GM18508 (cell line): ENCODE measurements at regions not wholly inside any gene's neighbourhood (a gene's known extent, or its start where the extent isn't known, plus 50 kb on each side); places are given as distances from the start of the nearest gene placed in this dataset.
"Not testable (repeated sequence)": the region's sequence is repeated elsewhere in the genome, so short reads cannot be mapped to it uniquely, and the experiment has no call there.

Source experiments
- ATAC-seq: cut with Tn5 transposase; IDR thresholded peaks from one replicate; pipeline ENCODE4 v1.9.1; 2021; ENCODE audit warnings: moderate number of reproducible peaks; ENCODE audit not compliant: insufficient read depth, unreplicated experiment

DNA sequence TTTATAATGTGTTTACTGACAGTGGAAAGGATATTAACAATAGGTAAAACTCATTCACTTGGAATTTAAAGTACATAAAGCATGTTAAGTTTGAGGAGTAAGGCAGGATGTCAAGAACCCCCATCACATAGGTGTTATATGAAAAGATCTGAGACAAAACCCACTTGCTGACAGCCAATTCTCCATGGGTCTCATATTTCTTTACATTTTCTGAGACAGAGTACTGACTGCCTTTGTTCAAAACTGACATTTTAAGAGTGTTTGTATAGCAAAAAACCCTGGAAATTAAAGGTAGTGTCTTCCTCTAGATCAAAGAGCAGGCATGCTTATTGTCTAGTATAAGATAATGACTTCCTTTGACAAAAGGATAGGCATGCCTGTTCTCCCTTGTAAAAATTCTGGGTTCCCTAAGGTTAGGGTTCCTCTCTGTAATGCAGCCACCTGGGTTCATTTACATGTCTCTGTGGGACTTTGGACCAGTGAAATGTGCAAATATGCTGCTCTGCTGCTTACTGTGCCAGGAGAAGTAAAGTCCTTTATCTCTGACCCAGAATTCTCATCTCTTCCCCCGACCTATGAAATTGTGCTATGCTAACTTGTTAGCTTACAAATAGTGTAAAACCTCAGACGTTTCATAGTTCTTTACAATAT, 123.6 kb downstream of the PCDH18 start:
- no peak for ATAC-seq

DNA sequence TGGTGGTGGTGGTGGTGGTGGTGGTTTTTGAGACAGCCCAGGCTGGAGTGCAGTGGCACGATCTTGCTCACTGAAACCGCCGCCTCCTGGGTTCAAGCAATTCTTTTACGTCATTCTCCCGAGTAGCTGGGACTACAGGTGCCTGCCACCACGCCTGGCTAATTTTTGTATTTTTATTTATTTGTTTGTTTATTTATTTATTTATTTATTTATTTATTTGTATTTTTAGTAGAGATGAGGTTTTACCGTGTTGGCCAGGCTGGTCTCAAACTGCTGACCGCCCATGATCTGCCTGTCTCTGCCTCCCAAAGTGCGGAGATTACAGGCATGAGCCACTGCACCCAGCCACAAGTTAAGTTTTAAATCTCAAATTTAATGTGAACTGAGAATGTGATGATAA, 126.5 kb downstream of the PCDH18 start:
- not testable (repeated sequence) for ATAC-seq

DNA sequence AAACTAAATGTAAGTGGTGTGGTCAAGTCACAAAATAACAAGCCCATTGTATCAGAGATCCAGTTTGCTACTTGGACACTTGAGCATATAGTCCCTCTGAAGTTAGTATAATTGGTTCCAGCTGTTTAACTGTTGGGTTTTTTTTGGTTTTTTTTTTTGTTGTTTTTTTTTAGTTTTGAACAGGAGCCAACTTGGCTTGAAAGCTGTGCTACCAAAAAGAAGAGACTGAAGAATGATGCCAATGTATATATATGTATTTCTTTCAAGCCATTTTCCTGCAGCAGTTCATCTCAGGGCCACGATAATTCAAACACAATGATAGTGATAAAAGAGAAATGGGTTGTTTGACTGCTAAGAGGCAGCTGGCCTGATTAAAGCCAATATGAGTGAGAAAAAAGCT, 138.3 kb downstream of the PCDH18 start:
- no peak for ATAC-seq

DNA sequence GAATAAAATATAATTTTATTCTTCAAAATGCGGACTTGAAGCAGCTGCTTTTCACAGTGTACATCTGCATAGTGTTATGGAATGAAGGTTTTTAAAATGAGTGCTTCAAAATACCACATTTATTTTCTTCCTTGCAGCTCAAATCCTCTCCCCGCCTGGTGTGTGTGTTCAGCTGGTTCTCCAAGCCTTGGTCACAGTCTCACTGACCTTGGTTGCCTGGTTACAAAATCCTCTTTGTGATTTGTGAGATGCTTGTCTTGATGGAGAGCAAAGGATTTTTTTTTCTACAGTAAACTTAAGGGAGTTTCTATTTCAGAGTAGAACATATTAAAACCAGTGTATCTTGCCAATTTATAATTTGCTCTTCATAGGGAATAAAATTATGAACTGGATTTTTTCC, 139.2 kb downstream of the PCDH18 start:
- no peak for ATAC-seq

DNA sequence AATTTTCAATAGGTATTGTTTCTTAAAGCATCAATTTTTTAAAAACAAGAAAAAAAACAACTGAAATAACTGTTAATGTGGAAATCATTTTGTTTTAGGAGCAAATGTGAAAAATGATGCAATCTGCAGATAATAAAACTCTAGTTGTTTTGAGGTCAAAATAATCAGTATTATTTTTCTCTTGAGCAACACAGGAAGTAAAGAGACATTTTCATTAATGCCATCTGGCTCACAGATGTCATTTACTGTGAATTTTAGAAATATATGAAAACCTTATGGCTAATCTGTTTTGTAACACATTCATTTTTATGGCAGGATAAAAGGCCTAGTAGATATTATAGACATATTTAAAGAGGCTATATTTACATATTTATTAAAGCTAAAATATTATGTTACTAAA, 141.6 kb downstream of the PCDH18 start:
- ATAC-seq: no peak

DNA sequence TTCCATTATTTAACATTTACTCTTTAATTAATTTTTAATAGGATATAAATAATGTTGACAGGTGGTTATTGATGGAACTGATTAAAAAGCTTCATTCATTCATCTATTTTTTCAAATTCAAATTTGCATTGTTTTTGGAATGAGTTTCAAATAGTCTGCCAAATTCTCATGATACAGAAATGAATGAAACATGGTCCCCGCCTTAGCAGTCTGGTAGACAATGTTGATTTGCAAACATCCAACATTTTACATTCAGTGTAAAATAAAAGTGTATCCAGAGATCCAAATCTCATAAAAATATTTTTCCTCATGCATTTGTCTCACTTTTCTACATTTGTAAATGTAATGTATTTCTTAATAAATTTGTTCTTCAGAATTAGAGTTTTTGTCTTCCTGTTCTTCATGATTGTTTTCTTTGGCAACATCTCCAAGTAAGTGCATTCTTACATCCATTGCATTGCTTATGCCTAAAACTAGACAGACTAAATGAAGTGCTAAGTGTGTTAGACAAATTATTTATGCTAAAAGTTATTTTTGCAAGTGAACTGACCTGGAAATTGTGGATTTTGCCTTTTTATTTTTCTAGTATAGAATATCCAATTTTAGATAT, 142.3 kb downstream of the PCDH18 start:
- ATAC-seq: no peak

DNA sequence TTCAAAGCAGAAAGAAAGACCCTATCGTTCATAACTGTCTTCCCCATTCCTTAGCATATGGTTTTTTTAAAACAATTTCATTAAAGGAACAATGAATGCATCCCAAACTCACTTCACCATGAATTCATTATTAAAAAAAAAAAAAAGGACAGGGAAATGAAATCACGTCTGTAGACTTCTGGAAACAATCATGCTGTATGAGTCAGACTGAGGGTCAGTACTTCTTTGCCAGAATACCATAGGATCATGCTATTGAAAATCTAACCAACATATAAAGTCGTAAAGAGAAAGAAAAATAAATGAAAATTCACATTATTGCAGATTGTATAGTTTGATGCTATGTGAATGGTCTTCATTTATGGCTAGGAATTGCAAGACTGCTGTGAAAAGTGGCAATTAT, 144.4 kb downstream of the PCDH18 start:
- no peak for ATAC-seq

DNA sequence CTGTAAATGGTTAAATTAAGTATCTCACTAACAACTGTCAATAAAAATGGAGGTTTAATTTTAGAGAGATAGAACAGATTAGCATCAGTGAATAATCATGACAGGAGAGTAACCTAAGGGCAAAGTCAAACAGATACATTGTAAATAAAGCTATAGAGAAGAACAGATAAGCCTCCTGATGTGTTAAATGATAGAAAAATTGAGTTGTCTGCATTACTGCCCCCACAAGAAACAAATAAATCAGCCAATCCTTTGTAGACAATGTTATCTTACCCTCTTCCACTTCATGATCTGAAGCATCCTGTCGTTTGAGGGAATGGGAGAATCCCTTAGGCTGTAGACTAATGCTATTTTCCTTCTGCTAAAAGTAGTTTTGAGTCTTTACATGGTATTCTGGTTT, 147.8 kb downstream of the PCDH18 start:
- ATAC-seq: no peak

DNA sequence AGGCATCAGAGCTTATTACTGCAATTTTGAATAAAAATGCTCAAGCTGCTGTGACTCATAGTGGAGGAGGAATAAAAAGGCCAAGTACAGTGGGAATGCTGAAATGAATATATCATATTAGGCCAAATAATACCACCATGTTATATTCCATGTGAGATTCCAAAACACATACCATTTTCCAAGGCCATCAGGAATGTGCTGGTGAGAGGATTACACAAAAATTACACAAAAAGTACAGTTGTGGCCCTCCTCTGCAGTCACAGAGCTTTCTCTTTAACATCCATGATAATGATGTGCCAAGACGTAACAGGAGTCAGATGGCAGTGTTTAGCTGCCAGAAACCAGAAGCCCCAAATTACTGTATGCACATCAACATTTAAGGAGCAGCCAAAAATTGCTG, 153.5 kb downstream of the PCDH18 start:
- ATAC-seq: no peak

DNA sequence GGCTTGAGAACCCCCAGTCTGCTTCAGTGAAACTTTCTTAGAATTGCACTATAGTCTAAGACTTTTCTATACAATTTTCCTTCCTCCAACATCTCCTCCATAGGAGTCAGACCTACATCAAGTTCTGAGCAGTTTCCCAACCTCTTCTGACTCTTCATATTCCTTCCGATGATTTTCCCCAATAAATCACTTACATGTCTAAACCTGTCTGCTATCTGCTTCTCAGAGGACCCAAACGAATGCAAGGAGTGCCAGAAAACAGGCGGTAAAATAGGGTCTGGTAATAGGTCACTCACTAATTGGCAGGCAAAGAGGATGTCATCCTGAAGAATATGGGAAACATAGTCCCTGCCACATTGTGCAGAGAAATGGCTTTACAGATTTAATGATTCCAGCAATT, 153.9 kb downstream of the PCDH18 start:
- ATAC-seq: no peak

DNA sequence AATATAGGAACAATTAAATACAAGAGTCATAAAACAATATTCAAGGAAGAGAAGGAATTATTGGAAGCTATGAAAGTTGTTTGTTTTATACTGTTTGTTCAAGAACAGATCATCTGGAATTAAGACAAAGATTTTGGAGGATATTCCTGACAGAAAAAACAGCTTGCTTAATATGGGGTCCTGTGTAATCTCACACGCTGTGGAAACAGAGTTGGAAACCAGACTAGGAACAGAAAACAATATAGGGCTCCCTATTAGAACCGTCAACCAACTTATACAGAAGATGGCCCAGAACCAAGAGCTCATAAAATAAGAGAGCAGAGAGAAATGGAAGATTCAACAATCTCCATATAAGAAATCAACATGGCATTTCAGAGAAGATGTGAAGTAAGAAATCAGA, 156.0 kb downstream of the PCDH18 start:
- no peak for ATAC-seq

DNA sequence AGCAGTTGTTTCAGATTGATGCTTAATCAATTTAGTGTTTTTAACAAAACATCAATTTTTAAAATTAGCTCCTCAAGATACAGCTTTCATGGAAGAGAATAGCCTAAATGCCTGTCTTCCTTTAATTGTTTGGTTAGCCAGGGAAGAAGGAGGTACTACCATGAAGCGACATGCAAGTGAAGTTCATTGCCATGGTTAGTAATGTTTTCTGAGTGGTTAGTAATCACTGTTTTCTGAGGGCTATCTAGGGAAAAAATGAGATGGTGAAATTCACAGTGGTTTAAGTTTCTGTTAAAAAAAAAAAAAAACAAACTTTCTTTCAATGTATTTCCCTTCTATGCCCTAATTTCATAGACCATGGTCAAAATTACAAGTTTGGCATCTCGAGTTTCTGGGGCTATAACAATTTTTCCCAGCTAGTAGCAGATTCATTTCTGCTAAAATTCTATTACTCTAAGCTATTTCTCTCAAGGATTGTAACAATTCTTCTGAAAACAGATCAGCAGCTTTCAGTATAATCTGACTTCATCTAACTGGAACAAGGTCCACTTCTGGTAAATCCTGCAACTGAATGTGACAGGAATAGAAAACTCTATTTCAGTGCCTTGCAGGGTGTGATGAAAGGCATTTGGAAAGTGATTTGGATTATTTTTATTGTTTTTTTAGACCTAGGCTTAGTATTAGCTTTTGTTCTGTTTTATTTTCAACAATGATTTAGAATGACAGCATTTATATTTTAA, 157.0 kb downstream of the PCDH18 start:
- no peak for ATAC-seq

DNA sequence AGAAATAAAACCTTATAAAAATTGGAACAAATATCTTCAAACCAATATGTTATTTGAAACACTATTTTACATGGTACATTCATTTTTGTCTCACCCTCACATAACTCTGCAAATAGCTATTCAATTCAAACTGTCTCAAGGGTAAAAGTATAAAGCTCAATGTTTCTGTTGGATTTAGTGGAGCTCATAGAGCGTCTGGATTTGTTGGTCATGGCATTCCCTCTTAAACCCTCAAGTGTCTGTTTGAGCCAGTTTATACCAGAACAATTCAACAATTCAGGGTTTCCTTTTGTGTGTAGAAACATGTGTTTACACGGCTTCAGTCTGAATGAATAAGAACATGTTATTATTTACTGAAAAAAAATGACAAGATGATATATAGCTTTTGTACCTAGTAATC, 161.6 kb downstream of the PCDH18 start:
- ATAC-seq: no peak

DNA sequence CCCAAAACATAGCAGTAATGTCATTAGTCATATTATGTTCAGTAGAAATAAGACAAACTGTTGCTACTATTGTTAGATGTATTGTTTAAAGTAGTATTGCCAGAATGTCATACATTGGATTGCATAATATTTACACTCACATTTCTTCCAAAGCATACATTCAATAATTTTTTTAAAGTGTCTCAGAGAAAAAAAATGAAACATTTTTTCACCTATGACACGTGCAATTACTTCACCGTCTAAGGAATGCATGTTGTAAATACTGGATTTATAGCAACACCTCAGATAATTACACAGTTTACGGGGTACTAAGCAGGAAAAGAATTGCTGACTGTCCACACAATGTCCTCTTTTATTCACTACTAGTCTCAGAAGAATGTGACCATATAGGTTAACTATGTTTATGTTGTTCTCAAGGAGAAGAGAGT, 162.1 kb downstream of the PCDH18 start:
- no peak for ATAC-seq

DNA sequence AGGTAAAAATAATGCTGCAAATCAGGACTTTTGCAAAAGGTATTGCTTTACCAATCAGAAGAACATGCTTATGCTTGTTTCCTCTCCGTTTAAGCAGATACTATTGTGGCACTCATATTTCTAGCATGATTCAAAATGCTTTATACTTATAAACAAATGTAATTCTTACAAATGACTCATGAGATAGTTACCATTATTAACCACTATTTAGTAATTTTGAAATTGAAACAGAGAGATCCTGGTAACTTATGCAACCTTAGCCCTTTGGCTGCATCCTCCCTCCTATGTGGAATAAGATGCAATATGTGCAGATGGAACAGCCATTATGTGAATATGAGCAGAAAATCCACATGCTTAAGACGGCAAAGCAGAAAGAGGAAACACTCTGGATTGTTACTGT, 164.7 kb downstream of the PCDH18 start:
- ATAC-seq: no peak

DNA sequence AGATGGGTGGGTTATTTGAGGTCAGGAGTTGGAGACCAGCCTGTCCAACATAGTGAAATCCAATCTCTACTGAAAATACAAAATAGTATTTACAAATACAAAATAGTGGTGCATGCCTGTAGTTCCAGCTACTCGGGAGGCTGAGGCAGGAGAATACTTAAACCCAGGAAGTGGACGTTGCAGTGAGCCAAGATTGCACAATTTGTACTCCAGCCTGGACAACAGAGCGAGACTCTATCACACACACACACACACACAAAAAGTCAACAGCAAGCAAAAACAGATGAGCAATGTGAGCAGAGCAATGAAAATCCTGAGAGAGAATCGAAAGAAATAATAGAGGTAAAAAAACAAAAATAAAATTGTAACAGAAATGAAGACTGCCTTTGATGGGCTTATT, 168.8 kb downstream of the PCDH18 start:
- no peak for ATAC-seq

DNA sequence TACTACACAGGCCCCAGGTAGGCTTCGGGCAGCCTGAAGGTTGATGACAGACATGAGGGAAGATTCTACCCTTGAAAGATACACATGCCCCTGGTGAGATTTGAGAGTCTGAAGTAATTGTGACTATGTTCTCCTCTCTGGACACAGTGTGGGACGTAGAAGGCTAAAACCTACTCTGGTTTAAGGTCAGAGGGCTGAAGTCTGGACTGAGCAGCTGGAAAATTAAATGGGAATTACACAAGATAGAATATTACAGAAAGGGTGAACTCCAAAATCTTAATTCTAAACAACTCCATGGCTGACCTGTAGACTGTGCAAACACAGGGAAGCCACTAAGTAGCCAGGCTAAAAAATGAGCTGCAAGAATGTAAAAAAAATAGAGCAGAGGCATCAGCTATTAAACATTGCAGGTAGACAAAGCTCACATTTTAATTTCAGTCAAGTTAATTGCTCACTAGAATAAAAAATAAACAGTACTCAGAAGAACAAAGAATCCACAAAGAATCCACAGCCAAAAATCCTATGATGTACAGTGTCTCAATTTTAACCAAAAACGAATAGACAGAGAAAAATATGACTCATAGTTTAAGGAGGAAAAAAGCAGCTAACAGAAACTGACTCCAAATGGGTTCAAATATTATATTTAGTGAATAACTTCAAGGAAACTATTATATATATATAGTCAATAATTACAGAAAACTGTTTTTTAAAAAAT, 170.4 kb downstream of the PCDH18 start:
- ATAC-seq: no peak

DNA sequence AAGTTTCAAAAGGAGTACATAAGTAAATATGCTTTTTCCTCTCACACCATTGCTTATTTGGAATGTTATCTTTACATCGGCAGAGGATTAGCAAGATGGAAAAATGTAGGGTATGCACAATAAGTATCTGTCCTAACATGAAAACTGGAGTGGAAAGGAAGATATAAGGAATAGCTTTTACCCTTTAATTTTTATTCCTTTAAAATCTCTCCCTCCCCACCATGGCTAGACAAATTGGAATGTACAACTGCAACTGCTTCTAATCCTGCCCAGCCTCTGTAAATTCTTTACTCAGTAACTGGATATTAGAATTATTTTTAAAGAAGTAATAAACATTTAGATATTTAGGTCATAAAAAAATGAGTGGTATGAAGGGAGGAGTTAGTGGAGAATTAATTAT, 171.5 kb downstream of the PCDH18 start:
- ATAC-seq: no peak

DNA sequence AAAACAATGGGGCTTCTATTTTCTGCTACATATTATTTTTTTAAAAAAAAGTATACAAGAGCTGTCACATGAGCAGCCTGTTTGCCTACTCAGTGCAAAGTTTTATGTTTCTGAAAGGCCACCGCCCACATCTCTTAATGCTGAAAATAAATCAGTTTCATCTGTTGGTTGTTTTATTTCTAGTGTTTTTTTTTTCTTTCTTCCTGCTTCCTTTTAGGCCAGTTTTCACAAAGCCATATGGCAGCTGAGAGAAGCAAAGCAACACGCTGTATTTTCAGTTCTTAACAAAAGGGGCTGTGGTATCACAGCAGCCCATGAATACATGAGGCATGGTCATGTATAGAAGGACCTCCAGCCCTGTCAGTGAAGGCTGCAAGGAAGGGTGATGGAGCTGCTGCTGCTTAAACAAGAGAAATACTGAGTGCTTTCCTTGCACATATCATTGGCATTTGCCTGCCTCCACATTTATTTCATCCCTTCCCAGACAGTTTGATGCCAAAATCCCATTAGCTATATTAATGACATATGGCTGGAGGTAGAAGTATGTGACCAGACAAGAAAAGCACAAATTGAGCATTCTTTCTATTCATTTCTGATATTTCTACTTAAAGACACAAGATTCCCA, 172.5 kb downstream of the PCDH18 start:
- no peak for ATAC-seq

DNA sequence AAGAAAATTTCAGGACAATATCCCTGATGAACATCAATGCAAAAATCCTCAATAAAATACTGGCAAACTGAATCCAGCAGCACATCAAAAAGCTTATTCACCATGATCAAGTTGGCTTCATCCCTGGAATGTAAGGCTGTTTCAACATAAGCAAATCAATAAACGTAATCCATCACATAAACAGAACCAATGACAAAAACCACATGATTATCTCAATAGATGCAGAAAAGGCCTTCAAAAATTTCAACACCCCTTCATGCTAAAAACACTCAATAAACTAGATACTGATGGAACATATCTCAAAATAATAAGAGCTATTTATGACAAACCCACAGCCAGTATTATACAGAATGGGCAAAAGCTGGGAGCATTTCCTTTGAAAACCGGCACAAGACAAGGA, 177.7 kb downstream of the PCDH18 start:
- ATAC-seq: not testable (repeated sequence)

DNA sequence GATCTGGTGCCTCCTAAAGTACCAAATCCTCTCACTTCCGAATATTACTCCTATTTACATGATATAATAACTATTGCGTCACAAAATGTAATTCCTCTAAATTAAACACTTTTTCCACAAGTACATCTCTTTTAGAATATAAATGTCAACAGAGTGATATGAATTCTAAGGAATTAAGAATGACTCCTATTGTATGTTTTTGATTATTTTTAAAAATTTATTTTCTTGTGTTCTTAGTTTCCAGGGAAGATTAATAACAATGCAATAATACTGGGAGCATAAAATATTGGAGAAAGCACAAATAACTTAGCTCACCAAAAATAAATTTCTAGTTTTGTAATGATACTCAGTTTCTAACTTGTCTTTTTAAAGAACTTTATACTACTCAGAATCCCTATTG, 184.9 kb downstream of the PCDH18 start:
- no peak for ATAC-seq
